ENCODE measurements at regions not wholly inside any gene's neighbourhood (a gene's known extent, or its start where the extent isn't known, plus 50 kb on each side); places are given as distances from the start of the nearest gene placed in this dataset.

DNA sequence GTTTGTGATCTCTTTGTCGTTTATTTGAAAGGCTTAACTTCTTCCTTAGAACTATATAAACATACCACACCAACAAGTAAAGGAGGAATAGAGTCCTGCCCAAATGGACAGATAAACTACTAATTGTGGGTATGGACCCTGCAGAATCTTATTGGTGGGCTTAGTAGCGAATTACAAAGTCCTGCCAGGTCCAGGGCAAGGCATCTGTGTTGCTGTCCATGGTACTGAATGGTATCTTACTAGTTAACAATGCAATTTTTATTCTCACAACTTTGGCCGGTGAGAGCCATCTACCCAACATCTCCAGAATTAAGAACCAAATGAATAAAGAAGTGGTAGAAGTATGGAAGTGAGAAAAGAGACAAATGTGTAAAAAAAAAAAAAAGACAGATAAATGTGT, 1782.4 kb upstream of the WWC1 start:
- Histone ChIP-seq H3K36me3 (no peaks in the 10 kb centered on the region), H3K27me3 (no peaks in the 10 kb centered on the region), H3K4me3 (no peak overlapping the region), H3K27ac (no peak overlapping the region), H3K4me1 (no peaks in the 10 kb centered on the region), H3K9me3 (no peaks in the 10 kb centered on the region)
- TF ChIP-seq, protein P1, sequence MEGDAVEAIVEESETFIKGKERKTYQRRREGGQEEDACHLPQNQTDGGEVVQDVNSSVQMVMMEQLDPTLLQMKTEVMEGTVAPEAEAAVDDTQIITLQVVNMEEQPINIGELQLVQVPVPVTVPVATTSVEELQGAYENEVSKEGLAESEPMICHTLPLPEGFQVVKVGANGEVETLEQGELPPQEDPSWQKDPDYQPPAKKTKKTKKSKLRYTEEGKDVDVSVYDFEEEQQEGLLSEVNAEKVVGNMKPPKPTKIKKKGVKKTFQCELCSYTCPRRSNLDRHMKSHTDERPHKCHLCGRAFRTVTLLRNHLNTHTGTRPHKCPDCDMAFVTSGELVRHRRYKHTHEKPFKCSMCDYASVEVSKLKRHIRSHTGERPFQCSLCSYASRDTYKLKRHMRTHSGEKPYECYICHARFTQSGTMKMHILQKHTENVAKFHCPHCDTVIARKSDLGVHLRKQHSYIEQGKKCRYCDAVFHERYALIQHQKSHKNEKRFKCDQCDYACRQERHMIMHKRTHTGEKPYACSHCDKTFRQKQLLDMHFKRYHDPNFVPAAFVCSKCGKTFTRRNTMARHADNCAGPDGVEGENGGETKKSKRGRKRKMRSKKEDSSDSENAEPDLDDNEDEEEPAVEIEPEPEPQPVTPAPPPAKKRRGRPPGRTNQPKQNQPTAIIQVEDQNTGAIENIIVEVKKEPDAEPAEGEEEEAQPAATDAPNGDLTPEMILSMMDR (IDR thresholded peaks at IDR 0.05), result no peak
- no peak for DNase-seq
- intact Hi-C loops (cut with DNase I; ENCODE audit: low total_unique reads), result no loop called here

DNA sequence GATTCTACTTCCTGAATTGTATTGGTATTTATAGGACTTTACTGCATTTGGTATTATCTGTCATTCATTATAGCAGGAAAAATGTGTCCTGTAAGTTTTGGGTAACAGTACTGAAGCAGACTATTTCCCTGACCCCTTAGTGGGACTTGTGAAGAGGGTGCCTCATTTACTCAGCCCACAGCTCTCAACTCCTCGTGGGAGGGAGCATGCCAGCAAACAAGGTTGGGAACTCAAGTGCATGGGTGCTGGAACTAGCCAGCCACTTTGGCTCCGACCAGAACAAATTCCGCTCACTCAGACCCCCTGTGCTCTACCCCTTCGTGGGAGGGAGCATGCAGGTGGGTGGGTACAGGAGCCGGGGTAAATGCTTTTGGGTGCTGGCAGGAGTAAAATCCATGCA, 1773.5 kb upstream of the WWC1 start:
- TF ChIP-seq, protein P1 (IDR thresholded peaks at IDR 0.05), result no peak
- intact Hi-C loops (cut with DNase I; ENCODE audit: low total_unique reads), result no loop called here
- H3K27me3 ChIP-seq, result no peaks in the 10 kb centered on the region
- H3K4me1 ChIP-seq, result no peaks in the 10 kb centered on the region
- H3K4me3 ChIP-seq, result no peak overlapping the region
- DNase-seq, result no peak
- H3K9me3 ChIP-seq, result no peaks in the 10 kb centered on the region
- no peaks in the 10 kb centered on the region for H3K36me3 ChIP-seq
- H3K27ac ChIP-seq, result no peak overlapping the region

DNA sequence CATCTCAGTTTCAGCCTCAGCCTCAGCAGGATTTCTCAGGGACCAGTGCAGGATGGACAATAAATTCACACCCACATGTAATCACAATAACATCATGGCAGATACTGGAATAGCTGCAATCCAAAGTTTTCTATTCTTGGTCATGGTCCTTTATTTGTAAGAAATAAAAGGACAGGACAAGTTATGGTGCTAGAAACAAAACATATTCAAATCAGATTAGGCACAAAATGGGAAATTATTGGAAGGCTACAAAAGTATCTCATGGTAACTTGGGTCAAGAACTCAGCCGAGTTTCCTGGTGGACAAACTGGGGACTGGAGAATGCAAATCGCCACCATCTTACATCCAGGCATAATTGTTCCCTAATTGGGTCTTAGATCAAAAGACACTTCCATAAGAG, 1768.2 kb upstream of the WWC1 start:
- intact Hi-C loops (cut with DNase I; ENCODE audit: low total_unique reads), result no loop called here
- TF ChIP-seq, protein P1 (IDR thresholded peaks at IDR 0.05), result no peak
- no peaks in the 10 kb centered on the region for H3K36me3 ChIP-seq

DNA sequence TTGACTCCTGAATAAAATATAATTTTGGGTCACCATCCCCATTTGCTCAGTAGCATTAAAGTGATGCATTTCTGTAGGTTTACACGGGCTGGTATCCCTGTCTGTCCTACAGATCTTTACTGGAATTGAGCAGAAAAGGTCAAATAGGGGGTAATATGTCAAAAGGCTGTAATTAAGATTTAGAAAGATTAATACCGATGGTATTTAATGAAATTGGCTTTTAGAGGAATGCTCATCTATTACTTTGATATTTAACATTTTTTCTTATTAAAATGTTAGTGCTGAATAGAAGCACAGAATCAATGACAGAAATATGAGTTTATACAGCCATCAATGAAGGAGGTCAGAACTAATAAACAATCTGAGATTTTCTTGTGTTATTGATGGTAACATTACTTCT, 1762.2 kb upstream of the WWC1 start:
- intact Hi-C loops (cut with DNase I; ENCODE audit: low total_unique reads), result no loop called here
- TF ChIP-seq, protein P1 (IDR thresholded peaks at IDR 0.05), result no peak
- no peak for DNase-seq
- H3K27me3 ChIP-seq, result no peaks in the 10 kb centered on the region
- H3K36me3 ChIP-seq, result no peaks in the 10 kb centered on the region
- H3K4me3 ChIP-seq, result no peak overlapping the region
- no peak overlapping the region for H3K27ac ChIP-seq
- no peaks in the 10 kb centered on the region for H3K4me1 ChIP-seq
- no peaks in the 10 kb centered on the region for H3K9me3 ChIP-seq

More for the DNA sequence above, 1768.2 kb upstream of the WWC1 start:
- Histone ChIP-seq H3K9me3 (no peaks in the 10 kb centered on the region), H3K4me1 (no peaks in the 10 kb centered on the region), H3K27me3 (no peaks in the 10 kb centered on the region), H3K4me3 (no peak overlapping the region), H3K27ac (no peak overlapping the region)
- DNase-seq, result no peak

DNA sequence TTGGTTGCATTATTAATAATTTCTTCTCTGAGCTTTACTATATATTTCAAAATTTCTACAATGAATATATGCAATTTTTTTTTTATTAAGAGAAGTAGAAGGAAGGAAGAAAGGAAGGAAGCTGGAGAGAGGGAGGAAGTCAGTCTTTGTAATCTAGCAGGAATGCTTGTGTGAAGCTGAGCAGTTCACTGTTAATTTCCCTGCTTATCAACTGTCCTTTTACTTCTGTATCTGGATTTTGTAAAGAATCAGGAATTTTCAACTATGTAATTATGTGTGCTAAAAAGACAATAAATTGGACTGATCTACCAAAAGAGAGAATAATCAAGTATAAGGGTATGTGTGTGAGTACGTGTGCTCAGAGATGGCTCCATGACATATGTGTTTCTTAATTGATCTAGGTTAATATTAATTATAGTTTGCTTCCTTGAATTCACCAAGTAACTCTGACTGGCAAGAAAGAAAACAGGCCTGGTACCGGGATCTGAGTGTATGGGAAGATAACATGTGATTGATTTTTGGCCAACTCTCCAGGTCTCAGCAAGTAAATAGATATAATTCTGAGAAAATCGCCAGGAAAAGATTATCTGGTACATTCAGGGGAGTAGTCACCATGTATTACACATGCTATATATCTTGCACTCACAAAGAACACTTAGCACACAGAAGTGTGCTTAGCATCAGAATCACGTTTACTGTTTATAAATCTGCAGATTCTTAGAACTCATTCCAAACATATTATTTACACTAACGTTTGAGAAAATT, 1758.8 kb upstream of the WWC1 start:
- no peaks in the 10 kb centered on the region for H3K9me3 ChIP-seq
- intact Hi-C loops (cut with DNase I; ENCODE audit: low total_unique reads), result no loop called here
- no peak overlapping the region for H3K27ac ChIP-seq
- no peaks in the 10 kb centered on the region for H3K4me1 ChIP-seq
- no peak for DNase-seq
- no peak overlapping the region for H3K4me3 ChIP-seq
- no peaks in the 10 kb centered on the region for H3K36me3 ChIP-seq
- TF ChIP-seq, protein P1 (IDR thresholded peaks at IDR 0.05), result no peak
- no peaks in the 10 kb centered on the region for H3K27me3 ChIP-seq

All from tibial artery (tissue), 4 donors.